HG03439 (cell line): ENCODE measurements at regions not wholly inside any gene's neighbourhood (a gene's known extent, or its start where the extent isn't known, plus 50 kb on each side); places are given as distances from the start of the nearest gene placed in this dataset.

Experiments used
- ATAC-seq: cut with Tn5 transposase; IDR thresholded peaks from one replicate; pipeline ENCODE4 v1.9.1; 2021; ENCODE audit warnings: mild to moderate bottlenecking, moderate library complexity; ENCODE audit not compliant: unreplicated experiment

- ATAC-seq, result no peak
Measured at GRCh38 chr6:82720992-82721391, 344.6 kb downstream of the UBE3D start.

GRCh38 chr6:82735790-82736189, 329.9 kb downstream of the UBE3D start:
- no peak for ATAC-seq

GRCh38 chr6:82737965-82738364, 327.7 kb downstream of the UBE3D start:
- no peak for ATAC-seq

- ATAC-seq, result no peak
Measured at GRCh38 chr6:82738773-82739172, 326.9 kb downstream of the UBE3D start.

- ATAC-seq, result no peak
Measured at GRCh38 chr6:82739303-82739702, 326.3 kb downstream of the UBE3D start.

GRCh38 chr6:82740072-82740471, 325.6 kb downstream of the UBE3D start:
- no peak for ATAC-seq

- ATAC-seq, result no peak
Measured at GRCh38 chr6:82741325-82741995, 324.2 kb downstream of the UBE3D start.

- no peak for ATAC-seq
Measured at GRCh38 chr6:82741996-82742385, 323.6 kb downstream of the UBE3D start.

GRCh38 chr6:82744286-82745015, 321.2 kb downstream of the UBE3D start:
- ATAC-seq, result no peak

- no peak for ATAC-seq
Measured at GRCh38 chr6:82750556-82750955, 315.1 kb downstream of the UBE3D start.

GRCh38 chr6:82751718-82752117, 313.9 kb downstream of the UBE3D start:
- no peak for ATAC-seq

- no peak for ATAC-seq
Measured at GRCh38 chr6:82761674-82762345, 303.8 kb downstream of the UBE3D start.

GRCh38 chr6:82766476-82766875, 299.2 kb downstream of the UBE3D start:
- ATAC-seq, result no peak

GRCh38 chr6:82767037-82767436, 298.6 kb downstream of the UBE3D start:
- ATAC-seq, result no peak

GRCh38 chr6:82767447-82767846, 298.2 kb downstream of the UBE3D start:
- ATAC-seq, result no peak

GRCh38 chr6:82772851-82773717, 292.6 kb downstream of the UBE3D start:
- ATAC-seq, result no peak

- ATAC-seq, result no peak
Measured at GRCh38 chr6:82775361-82775760, 290.3 kb downstream of the UBE3D start.

- ATAC-seq, result no peak
Measured at GRCh38 chr6:82775981-82776380, 289.7 kb downstream of the UBE3D start.

- ATAC-seq, result no peak
Measured at GRCh38 chr6:82779041-82779440, 286.6 kb downstream of the UBE3D start.

- ATAC-seq, result no peak
Measured at GRCh38 chr6:82780334-82780733, 285.3 kb downstream of the UBE3D start.

- no peak for ATAC-seq
Measured at GRCh38 chr6:82781620-82782204, 283.9 kb downstream of the UBE3D start.
